Keratinocyte (primary cell): ENCODE measurements at regions not wholly inside any gene's neighbourhood (a gene's known extent, or its start where the extent isn't known, plus 50 kb on each side); places are given as distances from the start of the nearest gene placed in this dataset.

Experiments
- DNase-seq: peaks from one replicate; pipeline ENCODE4 v3.0.0-alpha.2; 2011; ENCODE audit warnings: low read depth, missing footprints, low spot score
- FAIRE-seq: peaks from 2 replicates; lab custom pipeline; 2011; peaks lifted over from hg19 to GRCh38; lab: Jason Lieb, UNC
- H2AFZ ChIP-seq: 2 replicates; pipeline ENCODE4 v1.6.0; 2012; ENCODE audit warnings: low read length, control low read depth, inconsistent platforms; ENCODE audit not compliant: control insufficient read depth
- H3K27ac ChIP-seq: 2 replicates; pipeline ENCODE4 v1.5.1; 2011; ENCODE audit warnings: low read length; ENCODE audit not compliant: control insufficient read depth, insufficient read depth
- H3K27me3 ChIP-seq: 3 replicates; pipeline ENCODE4 v1.6.0; 2011; ENCODE audit warnings: low read length; ENCODE audit not compliant: control insufficient read depth, insufficient read depth; ENCODE audit errors: extremely low read depth
- H3K36me3 ChIP-seq, 2 experiments: 2 replicates in 1 of 2; 3 replicates in 1 of 2; pipeline ENCODE4 v1.5.1; 2011; ENCODE audit warnings: low read length in 2 of 2, mild to moderate bottlenecking in 1 of 2; ENCODE audit not compliant: control insufficient read depth in 2 of 2, insufficient read depth in 2 of 2; ENCODE audit errors: extremely low read depth in 1 of 2
- H3K4me1 ChIP-seq: 3 replicates; pipeline ENCODE4 v1.5.1; 2011; ENCODE audit warnings: low read length; ENCODE audit not compliant: control insufficient read depth, insufficient read depth; ENCODE audit errors: extremely low read depth
- H3K4me2 ChIP-seq: 3 replicates; pipeline ENCODE4 v1.6.0; 2011; ENCODE audit warnings: low read depth, low read length; ENCODE audit not compliant: control insufficient read depth, insufficient read depth; ENCODE audit errors: extremely low read depth
- H3K4me3 ChIP-seq, 3 experiments: fragments of 200-600 bp in 1 of 3; sonication (generic) in 1 of 3; 2 replicates in 2 of 3; 3 replicates in 1 of 3; pipeline ENCODE4 v1.5.1; 2011 to 2016; ENCODE audit warnings: low read length in 3 of 3, mild to moderate bottlenecking in 3 of 3, control low read depth in 2 of 3, inconsistent platforms in 1 of 3, low read depth in 1 of 3, mixed read lengths in 1 of 3, mixed run types in 1 of 3, moderate library complexity in 1 of 3; ENCODE audit not compliant: control insufficient read depth in 2 of 3, insufficient read depth in 2 of 3; ENCODE audit errors: extremely low read depth in 1 of 3
- H3K79me2 ChIP-seq: 2 replicates; pipeline ENCODE4 v1.6.0; 2012; ENCODE audit warnings: low read length; ENCODE audit not compliant: control insufficient read depth, insufficient read depth
- H3K9ac ChIP-seq: 3 replicates; pipeline ENCODE4 v1.6.0; 2011; ENCODE audit warnings: low read length; ENCODE audit not compliant: control insufficient read depth, insufficient read depth; ENCODE audit errors: extremely low read depth
- H3K9me1 ChIP-seq: 3 replicates; pipeline ENCODE4 v1.6.0; 2011; ENCODE audit warnings: low read length; ENCODE audit not compliant: control insufficient read depth, insufficient read depth; ENCODE audit errors: extremely low read depth
- H3K9me3 ChIP-seq: 2 replicates; pipeline ENCODE4 v1.5.1; 2012; ENCODE audit warnings: low read depth, low read length; ENCODE audit not compliant: control insufficient read depth
- H4K20me1 ChIP-seq: 3 replicates; pipeline ENCODE4 v1.6.0; 2011; ENCODE audit warnings: low read length; ENCODE audit not compliant: control insufficient read depth, insufficient read depth; ENCODE audit errors: extremely low read depth
- EZH2 ChIP-seq: IDR thresholded peaks from one replicate; pipeline ENCODE4 v1.6.1; 2012; ENCODE audit warnings: inconsistent platforms, mild to moderate bottlenecking, low read length, moderate library complexity
- dilution Hi-C: fragments of 300-500 bp; cut with MboI; formaldehyde crosslinking; loops from one replicate; pipeline ENCODE4 v1.7.0; 2020; ENCODE audit warnings: low sequenced_read_pairs; ENCODE audit not compliant: extremely low pct_ligation_motif_present
- TF ChIP-seq, protein P1 (sequence below), 3 experiments: IDR thresholded peaks in 1 of 3; conservative IDR thresholded peaks in 1 of 3; optimal IDR thresholded peaks in 1 of 3; 2 replicates in 2 of 3; 3 replicates in 1 of 3; pipeline versions ENCODE3 to v1.5.1; 2011; ENCODE audit warnings: low read length in 3 of 3, mild to moderate bottlenecking in 3 of 3, moderate library complexity in 2 of 3, control low read depth in 1 of 3, inconsistent platforms in 1 of 3; ENCODE audit not compliant: insufficient read depth in 2 of 3; ENCODE audit errors: extremely low read depth in 1 of 3

DNA sequence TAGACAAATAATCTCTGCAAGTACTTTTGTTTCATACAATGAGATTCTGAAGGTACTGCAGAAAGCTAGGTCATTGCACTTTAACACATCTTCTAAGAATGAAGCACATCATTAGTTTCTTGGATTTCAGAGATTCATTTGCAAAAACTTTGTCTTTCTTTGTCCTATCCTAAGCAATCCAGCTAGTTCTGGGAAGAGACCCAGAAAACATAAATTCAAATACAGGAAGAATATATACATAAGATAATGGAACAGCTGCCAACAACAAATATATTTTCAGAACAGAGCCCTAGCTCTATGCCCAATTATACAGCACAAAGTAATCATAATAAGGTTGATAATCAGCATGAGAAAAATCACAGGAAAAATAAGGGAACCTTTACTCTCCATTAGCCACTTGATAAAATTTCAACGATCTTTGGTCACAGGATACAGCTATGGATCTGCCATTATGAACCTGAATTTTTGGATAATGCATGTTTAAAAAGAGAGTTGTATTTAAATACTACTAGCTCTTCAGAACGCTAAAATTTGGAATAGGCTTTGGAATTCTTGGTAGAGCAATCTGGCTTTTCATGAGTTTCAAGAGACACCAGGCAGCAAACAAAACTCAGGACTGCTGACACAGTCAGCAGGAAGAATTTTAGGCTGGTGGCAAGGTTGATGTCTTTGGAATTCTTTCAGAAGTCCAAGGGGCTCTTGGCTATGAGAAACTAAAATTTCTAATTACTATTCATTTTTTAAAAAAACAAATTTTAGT is 250.4 kb upstream of the SMIM21 start:
- Histone ChIP-seq H2AFZ (no peak overlapping the region), H4K20me1 (no peaks in the 10 kb centered on the region), H3K9ac (no peak overlapping the region), H3K36me3 (no peaks in the 10 kb centered on the region), H3K79me2 (no peaks in the 10 kb centered on the region), H3K4me2 (no peak overlapping the region), H3K4me1 (no peaks in the 10 kb centered on the region), H3K27ac (no peak overlapping the region), H3K27me3 (no peaks in the 10 kb centered on the region), H3K4me3 (no peak overlapping the region), H3K9me1 (no peaks in the 10 kb centered on the region), H3K9me3 (no peaks in the 10 kb centered on the region)
- no peak for TF ChIP-seq EZH2
- TF ChIP-seq, protein P1, sequence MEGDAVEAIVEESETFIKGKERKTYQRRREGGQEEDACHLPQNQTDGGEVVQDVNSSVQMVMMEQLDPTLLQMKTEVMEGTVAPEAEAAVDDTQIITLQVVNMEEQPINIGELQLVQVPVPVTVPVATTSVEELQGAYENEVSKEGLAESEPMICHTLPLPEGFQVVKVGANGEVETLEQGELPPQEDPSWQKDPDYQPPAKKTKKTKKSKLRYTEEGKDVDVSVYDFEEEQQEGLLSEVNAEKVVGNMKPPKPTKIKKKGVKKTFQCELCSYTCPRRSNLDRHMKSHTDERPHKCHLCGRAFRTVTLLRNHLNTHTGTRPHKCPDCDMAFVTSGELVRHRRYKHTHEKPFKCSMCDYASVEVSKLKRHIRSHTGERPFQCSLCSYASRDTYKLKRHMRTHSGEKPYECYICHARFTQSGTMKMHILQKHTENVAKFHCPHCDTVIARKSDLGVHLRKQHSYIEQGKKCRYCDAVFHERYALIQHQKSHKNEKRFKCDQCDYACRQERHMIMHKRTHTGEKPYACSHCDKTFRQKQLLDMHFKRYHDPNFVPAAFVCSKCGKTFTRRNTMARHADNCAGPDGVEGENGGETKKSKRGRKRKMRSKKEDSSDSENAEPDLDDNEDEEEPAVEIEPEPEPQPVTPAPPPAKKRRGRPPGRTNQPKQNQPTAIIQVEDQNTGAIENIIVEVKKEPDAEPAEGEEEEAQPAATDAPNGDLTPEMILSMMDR (optimal IDR thresholded peaks at IDR 0.05 in 1 of 3, IDR thresholded peaks at IDR 0.05 in 1 of 3, conservative IDR thresholded peaks at IDR 0.05 in 1 of 3; ENCODE audit: extremely low read depth in 1 of 3, insufficient read depth in 2 of 3, low read length in 3 of 3): no peak
- dilution Hi-C loops: no loop called here
- DNase-seq (no peak), FAIRE-seq (no peak)

DNA sequence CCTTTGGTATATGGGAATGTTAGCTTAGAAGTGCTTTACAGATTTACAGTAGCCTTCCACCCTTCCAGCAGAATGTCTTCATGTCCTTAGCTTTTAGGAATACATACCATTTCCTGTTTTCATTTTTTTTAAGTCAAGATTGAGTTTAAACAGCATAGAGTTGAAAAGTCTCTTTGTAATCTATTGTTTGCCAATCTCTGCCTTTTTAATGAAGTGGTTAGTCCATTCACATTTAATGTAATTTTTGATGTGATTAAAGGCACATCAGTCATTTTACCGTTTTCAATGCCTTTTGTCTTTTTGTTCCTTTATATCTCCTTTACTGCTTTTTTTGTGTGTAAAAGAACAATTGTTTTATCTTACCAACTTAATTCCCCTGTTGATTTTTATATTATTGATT is 233.4 kb upstream of the SMIM21 start:
- DNase-seq (no peak), FAIRE-seq (no peak)
- Histone ChIP-seq H3K4me1 (no peaks in the 10 kb centered on the region), H2AFZ (no peak overlapping the region), H3K9me1 (no peaks in the 10 kb centered on the region), H3K27ac (no peak overlapping the region), H3K4me3 (no peak overlapping the region), H3K36me3 (no peaks in the 10 kb centered on the region), H3K4me2 (no peak overlapping the region), H3K9me3 (peaks cover 2% of the 10 kb centered on the region), H4K20me1 (no peaks in the 10 kb centered on the region), H3K27me3 (no peaks in the 10 kb centered on the region), H3K79me2 (no peaks in the 10 kb centered on the region), H3K9ac (no peak overlapping the region)
- TF ChIP-seq, protein P1 (optimal IDR thresholded peaks at IDR 0.05 in 1 of 3, IDR thresholded peaks at IDR 0.05 in 1 of 3, conservative IDR thresholded peaks at IDR 0.05 in 1 of 3; ENCODE audit: extremely low read depth in 1 of 3, insufficient read depth in 2 of 3, low read length in 3 of 3): no peak
- TF ChIP-seq EZH2: no peak
- dilution Hi-C loops: no loop called here
